Esophagus squamous epithelium (tissue), 5 donors: ENCODE measurements at regions not wholly inside any gene's neighbourhood (a gene's known extent, or its start where the extent isn't known, plus 50 kb on each side); places are given as distances from the start of the nearest gene placed in this dataset.

ENCODE experiments used
- DNase-seq: peaks from one replicate; lab custom pipeline; 2025; lab: John Stamatoyannopoulos, UW
- H3K27ac ChIP-seq, 4 donors: fragments of 200-600 bp; sonication (generic); one replicate each; pipeline ENCODE4 v1.5.1; 2016 to 2019; ENCODE audit warnings: mild to moderate bottlenecking in 1 of 4
- H3K27me3 ChIP-seq, 4 donors: fragments of 200-600 bp; sonication (generic); 1 replicate in 3 of 4; 2 replicates in 1 of 4; pipeline versions ENCODE4 v1.5.1 to v1.6.0; 2017 to 2021; ENCODE audit warnings: antibody characterized with exemption in 1 of 4
- H3K36me3 ChIP-seq, 3 donors: fragments of 200-600 bp; sonication (generic); one replicate each; pipeline ENCODE4 v1.5.1; 2016 to 2019
- H3K4me1 ChIP-seq, 3 donors: fragments of 200-600 bp; sonication (generic); one replicate each; pipeline ENCODE4 v1.5.1; 2017 to 2019
- H3K4me3 ChIP-seq, 4 donors: fragments of 200-600 bp; sonication (generic); 1 replicate in 3 of 4; 2 replicates in 1 of 4; pipeline ENCODE4 v1.5.1; 2016 to 2019; ENCODE audit warnings: mild to moderate bottlenecking in 2 of 4, moderate library complexity in 1 of 4
- H3K9me3 ChIP-seq, 3 donors: fragments of 200-600 bp; sonication (generic); one replicate each; pipeline ENCODE4 v1.5.1; 2016 to 2019
- POLR2A ChIP-seq, 4 donors: fragments of 450-650 bp; IDR thresholded peaks; one replicate each; pipeline ENCODE4 v1.6.1; 2017; ENCODE audit warnings: antibody characterized with exemption in 4 of 4, mild to moderate bottlenecking in 4 of 4, moderate library complexity in 3 of 4
- WGBS, 2 donors: methylation state at CpG; one replicate each; pipeline ENCODE4 v1.1.5; 2018; 5-methylcytosine and 5-hydroxymethylcytosine counted together
- intact Hi-C: fragments of 100-400 bp; cut with DNase I; formaldehyde crosslinking; loops from one replicate; pipeline ENCODE4 v1.15.0; 2022
- TF ChIP-seq, protein P1 (sequence below), 6 experiments: fragments of 450-650 bp in 4 of 6; fragments of 200-600 bp in 2 of 6; sonication (generic) in 2 of 6; IDR thresholded peaks; one replicate each; pipeline ENCODE4 v1.5.1; 2016 to 2019; ENCODE audit warnings: antibody characterized with exemption in 6 of 6, mild to moderate bottlenecking in 4 of 6, moderate library complexity in 4 of 6
- donor health status: DM: yes; HTN: yes; CAD: no.

DNA sequence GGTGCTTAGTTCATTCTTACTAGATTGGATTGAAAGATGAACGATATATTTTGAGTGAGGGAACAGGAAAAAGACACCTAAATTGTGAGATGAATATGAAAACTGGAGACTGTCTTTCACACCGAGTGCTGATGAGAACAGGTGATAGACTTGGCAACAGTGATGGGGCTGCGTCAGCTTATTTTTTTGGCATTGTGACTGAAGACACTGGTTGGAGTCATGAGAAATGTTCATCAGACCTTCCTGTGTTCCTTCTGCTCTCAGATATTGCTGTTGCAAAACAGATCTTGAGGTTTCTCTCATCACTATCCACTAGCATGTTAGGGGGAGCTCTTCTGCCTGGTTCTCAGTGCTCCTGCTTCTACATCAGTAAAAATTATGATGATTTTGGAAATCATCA, 124.2 kb upstream of the KCNIP4 start:
- TF ChIP-seq, protein P1, sequence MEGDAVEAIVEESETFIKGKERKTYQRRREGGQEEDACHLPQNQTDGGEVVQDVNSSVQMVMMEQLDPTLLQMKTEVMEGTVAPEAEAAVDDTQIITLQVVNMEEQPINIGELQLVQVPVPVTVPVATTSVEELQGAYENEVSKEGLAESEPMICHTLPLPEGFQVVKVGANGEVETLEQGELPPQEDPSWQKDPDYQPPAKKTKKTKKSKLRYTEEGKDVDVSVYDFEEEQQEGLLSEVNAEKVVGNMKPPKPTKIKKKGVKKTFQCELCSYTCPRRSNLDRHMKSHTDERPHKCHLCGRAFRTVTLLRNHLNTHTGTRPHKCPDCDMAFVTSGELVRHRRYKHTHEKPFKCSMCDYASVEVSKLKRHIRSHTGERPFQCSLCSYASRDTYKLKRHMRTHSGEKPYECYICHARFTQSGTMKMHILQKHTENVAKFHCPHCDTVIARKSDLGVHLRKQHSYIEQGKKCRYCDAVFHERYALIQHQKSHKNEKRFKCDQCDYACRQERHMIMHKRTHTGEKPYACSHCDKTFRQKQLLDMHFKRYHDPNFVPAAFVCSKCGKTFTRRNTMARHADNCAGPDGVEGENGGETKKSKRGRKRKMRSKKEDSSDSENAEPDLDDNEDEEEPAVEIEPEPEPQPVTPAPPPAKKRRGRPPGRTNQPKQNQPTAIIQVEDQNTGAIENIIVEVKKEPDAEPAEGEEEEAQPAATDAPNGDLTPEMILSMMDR (IDR thresholded peaks at IDR 0.05): no peak
- TF ChIP-seq POLR2A (IDR thresholded peaks at IDR 0.05): no peak
- Histone ChIP-seq H3K36me3 (no peaks in the 10 kb centered on the region), H3K4me1 (no peaks in the 10 kb centered on the region), H3K27me3 (no peaks in the 10 kb centered on the region), H3K27ac (no peak overlapping the region), H3K9me3 (no peaks in the 10 kb centered on the region), H3K4me3 (no peak overlapping the region)
- intact Hi-C loops: no loop called here
- WGBS, 2 donors: 66 to 84% methylated on average over 3 of the region's 3 CpGs
- DNase-seq: no peak

DNA sequence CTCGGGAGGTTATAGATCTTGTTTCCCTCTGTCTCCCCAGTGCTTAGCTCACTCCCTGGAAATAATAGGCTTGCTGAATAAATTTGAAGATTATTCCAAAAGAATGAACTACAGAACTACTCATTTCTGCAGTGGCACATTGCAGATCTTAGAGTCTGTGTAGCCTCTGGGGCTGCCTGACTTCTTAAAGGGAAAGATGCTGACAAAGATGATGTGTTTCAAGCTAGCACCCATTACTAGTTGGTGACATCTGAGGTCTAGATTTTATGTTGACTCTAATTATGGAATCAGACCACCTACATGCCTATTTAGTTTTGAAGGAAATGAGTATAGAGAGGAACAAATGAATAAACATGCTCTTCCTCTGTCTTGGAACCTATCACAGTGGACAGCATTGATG, 123.7 kb upstream of the KCNIP4 start:
- Histone ChIP-seq H3K9me3 (no peaks in the 10 kb centered on the region), H3K27ac (no peak overlapping the region), H3K27me3 (no peaks in the 10 kb centered on the region), H3K4me1 (no peaks in the 10 kb centered on the region), H3K36me3 (no peaks in the 10 kb centered on the region), H3K4me3 (no peak overlapping the region)
- TF ChIP-seq, protein P1 (IDR thresholded peaks at IDR 0.05): no peak
- no peak for TF ChIP-seq POLR2A (IDR thresholded peaks at IDR 0.05)
- WGBS, 2 donors: 38 to 56% methylated on average over 1 of the region's 1 CpG
- intact Hi-C loops: no loop called here
- DNase-seq: no peak

DNA sequence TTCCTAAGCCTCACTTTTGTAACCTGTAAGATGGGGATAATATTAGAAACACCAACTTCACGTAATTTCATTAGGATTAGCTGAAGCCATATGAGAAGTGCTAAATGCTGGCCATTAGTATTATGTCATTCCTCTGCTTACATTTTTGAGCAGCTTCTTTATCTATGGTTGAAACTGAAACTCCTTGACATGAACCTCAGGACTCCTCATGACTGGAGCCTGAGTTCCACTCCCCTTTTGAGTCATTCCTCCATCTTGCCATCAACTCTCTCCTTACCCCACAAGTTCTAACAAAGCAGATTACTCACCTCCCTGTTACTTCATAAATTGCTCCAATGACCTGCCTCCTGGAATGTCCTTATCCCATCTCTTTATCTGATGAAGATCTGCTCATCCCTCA, 123.2 kb upstream of the KCNIP4 start:
- Histone ChIP-seq H3K27ac (no peak overlapping the region), H3K4me3 (no peak overlapping the region), H3K36me3 (no peaks in the 10 kb centered on the region), H3K9me3 (no peaks in the 10 kb centered on the region), H3K27me3 (no peaks in the 10 kb centered on the region), H3K4me1 (no peaks in the 10 kb centered on the region)
- TF ChIP-seq POLR2A (IDR thresholded peaks at IDR 0.05): no peak
- TF ChIP-seq, protein P1 (IDR thresholded peaks at IDR 0.05): no peak
- intact Hi-C loops: no loop called here
- 74 to 75% methylated on average over 1 of the region's 1 CpG for WGBS, 2 donors
- DNase-seq: no peak

GRCh38 chr4:22070256-22070655, 121.7 kb upstream of the KCNIP4 start:
- intact Hi-C loops: no loop called here

DNA sequence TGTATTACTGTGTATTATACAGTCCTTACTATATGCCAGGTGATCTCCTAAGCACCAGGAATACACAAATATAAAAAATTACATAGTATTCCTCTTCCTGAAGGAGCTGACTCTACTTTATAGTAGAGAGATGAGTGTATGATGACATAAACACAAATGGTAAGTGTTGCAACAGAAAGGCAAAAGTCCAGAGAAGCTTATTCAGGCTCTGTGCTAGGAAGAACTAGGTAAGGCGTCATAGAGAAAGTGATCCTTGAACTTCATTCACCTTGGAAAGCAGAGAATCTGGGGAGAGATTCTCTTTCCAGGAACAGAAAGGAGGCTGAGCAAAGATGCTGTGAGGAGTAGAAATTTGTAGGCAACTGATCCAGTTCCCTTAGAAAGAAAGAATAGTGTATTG, 115.0 kb upstream of the KCNIP4 start:
- intact Hi-C loops: no loop called here
- WGBS, 2 donors: 81 to 87% methylated on average over 1 of the region's 1 CpG
- TF ChIP-seq, protein P1 (IDR thresholded peaks at IDR 0.05): no peak
- TF ChIP-seq POLR2A (IDR thresholded peaks at IDR 0.05): no peak

More at GRCh38 chr4:22070256-22070655, 121.7 kb upstream of the KCNIP4 start:
- TF ChIP-seq POLR2A (IDR thresholded peaks at IDR 0.05): no peak
- TF ChIP-seq, protein P1 (IDR thresholded peaks at IDR 0.05): no peak
- H3K4me1 ChIP-seq: no peaks in the 10 kb centered on the region
- H3K27ac ChIP-seq: no peak overlapping the region
- DNase-seq: no peak
- H3K4me3 ChIP-seq: no peak overlapping the region
- no peaks in the 10 kb centered on the region for H3K36me3 ChIP-seq
- H3K27me3 ChIP-seq: no peaks in the 10 kb centered on the region
- 30 to 35% methylated on average over 2 of the region's 2 CpGs for WGBS, 2 donors
- H3K9me3 ChIP-seq: no peaks in the 10 kb centered on the region

More for the DNA sequence above, 115.0 kb upstream of the KCNIP4 start:
- Histone ChIP-seq H3K9me3 (no peaks in the 10 kb centered on the region), H3K4me1 (no peaks in the 10 kb centered on the region), H3K4me3 (no peak overlapping the region), H3K27me3 (no peaks in the 10 kb centered on the region), H3K27ac (no peak overlapping the region), H3K36me3 (no peaks in the 10 kb centered on the region)
- no peak for DNase-seq
